Neural crest cell (in vitro differentiated cells): ENCODE measurements at regions not wholly inside any gene's neighbourhood (a gene's known extent, or its start where the extent isn't known, plus 50 kb on each side); places are given as distances from the start of the nearest gene placed in this dataset.

Experiments used
- DNase-seq: peaks from one replicate; pipeline ENCODE4 v3.0.0; 2021; ENCODE audit warnings: low read depth, mixed read lengths, low spot score
- H3K27ac Mint-ChIP-seq: one replicate; pipeline ENCODE4 v1.8.0; 2021; ENCODE audit warnings: mild to moderate bottlenecking, mixed read lengths; ENCODE audit not compliant: unreplicated experiment
- H3K27me3 Mint-ChIP-seq: 2 replicates; pipeline ENCODE4 v1.8.0; 2021; ENCODE audit warnings: low read depth, mild to moderate bottlenecking, mixed read lengths
- H3K36me3 Mint-ChIP-seq: 2 replicates; pipeline ENCODE4 v1.8.0; 2021; ENCODE audit warnings: low read depth, mild to moderate bottlenecking, mixed read lengths
- H3K4me1 Mint-ChIP-seq: 2 replicates; pipeline ENCODE4 v1.8.0; 2021; ENCODE audit warnings: mixed read lengths
- H3K4me3 Mint-ChIP-seq: one replicate; pipeline ENCODE4 v1.8.0; 2021; ENCODE audit warnings: mild to moderate bottlenecking, mixed read lengths
- H3K9me3 Mint-ChIP-seq: 2 replicates; pipeline ENCODE4 v1.8.0; 2021; ENCODE audit warnings: mixed read lengths
- CTCF ChIP-seq: fragments of 200-600 bp; sonication (generic); conservative IDR thresholded peaks from 2 replicates; pipeline ENCODE4 v1.5.0; 2021; ENCODE audit warnings: antibody characterized with exemption, mild to moderate bottlenecking

GRCh38 chr6:144997996-144998395 is 712.9 kb downstream of the UTRN start:
- peaks cover 3% of the 10 kb centered on the region for H3K36me3 Mint-ChIP-seq
- no peak for DNase-seq
- TF ChIP-seq CTCF, result no peak
- no peaks in the 10 kb centered on the region for H3K27me3 Mint-ChIP-seq
- no peaks in the 10 kb centered on the region for H3K4me1 Mint-ChIP-seq
- H3K9me3 Mint-ChIP-seq, result no peaks in the 10 kb centered on the region
- H3K4me3 Mint-ChIP-seq, result no peak overlapping the region
- H3K27ac Mint-ChIP-seq, result no peak overlapping the region

GRCh38 chr6:144999127-144999526 is 714.0 kb downstream of the UTRN start:
- DNase-seq, result no peak
- H3K4me1 Mint-ChIP-seq, result no peaks in the 10 kb centered on the region
- peaks cover 3% of the 10 kb centered on the region for H3K36me3 Mint-ChIP-seq
- no peak overlapping the region for H3K27ac Mint-ChIP-seq
- H3K4me3 Mint-ChIP-seq, result no peak overlapping the region
- no peaks in the 10 kb centered on the region for H3K9me3 Mint-ChIP-seq
- H3K27me3 Mint-ChIP-seq, result no peaks in the 10 kb centered on the region
- no peak for TF ChIP-seq CTCF

GRCh38 chr6:145003145-145003544 is 718.0 kb downstream of the UTRN start:
- Mint-ChIP-seq H3K4me1 (no peaks in the 10 kb centered on the region), H3K27ac (no peak overlapping the region), H3K36me3 (peaks cover 3% of the 10 kb centered on the region), H3K27me3 (no peaks in the 10 kb centered on the region), H3K4me3 (no peak overlapping the region), H3K9me3 (no peaks in the 10 kb centered on the region)
- no peak for DNase-seq
- no peak for TF ChIP-seq CTCF

GRCh38 chr6:145006914-145007313 is 721.8 kb downstream of the UTRN start:
- Mint-ChIP-seq H3K4me3 (no peak overlapping the region), H3K27me3 (no peaks in the 10 kb centered on the region), H3K27ac (no peak overlapping the region), H3K36me3 (peaks cover 3% of the 10 kb centered on the region), H3K9me3 (peaks cover under 1% of the 10 kb centered on the region), H3K4me1 (peaks cover under 1% of the 10 kb centered on the region)
- no peak for TF ChIP-seq CTCF
- no peak for DNase-seq

- TF ChIP-seq CTCF, result no peak
- H3K27ac Mint-ChIP-seq, result no peak overlapping the region
- H3K36me3 Mint-ChIP-seq, result no peaks in the 10 kb centered on the region
- no peak for DNase-seq
- peaks cover 3% of the 10 kb centered on the region for H3K9me3 Mint-ChIP-seq
- no peaks in the 10 kb centered on the region for H3K27me3 Mint-ChIP-seq
- peaks cover 3% of the 10 kb centered on the region for H3K4me1 Mint-ChIP-seq
- H3K4me3 Mint-ChIP-seq, result no peak overlapping the region
Measured at GRCh38 chr6:145008715-145009114, 723.6 kb downstream of the UTRN start.

- no peak for DNase-seq
- H3K9me3 Mint-ChIP-seq, result peaks cover 3% of the 10 kb centered on the region
- H3K36me3 Mint-ChIP-seq, result no peaks in the 10 kb centered on the region
- no peaks in the 10 kb centered on the region for H3K27me3 Mint-ChIP-seq
- no peak overlapping the region for H3K27ac Mint-ChIP-seq
- H3K4me1 Mint-ChIP-seq, result peaks cover 3% of the 10 kb centered on the region
- H3K4me3 Mint-ChIP-seq, result no peak overlapping the region
- no peak for TF ChIP-seq CTCF
Measured at GRCh38 chr6:145009711-145010110, 724.6 kb downstream of the UTRN start.
